Right forelimb (tissue), 1 donor: ENCODE measurements at regions not wholly inside any gene's neighbourhood (a gene's known extent, or its start where the extent isn't known, plus 50 kb on each side); places are given as distances from the start of the nearest gene placed in this dataset.

ENCODE experiments used
- DNase-seq: peaks from one replicate; pipeline ENCODE4 v3.0.0-alpha.2; 2018

DNA sequence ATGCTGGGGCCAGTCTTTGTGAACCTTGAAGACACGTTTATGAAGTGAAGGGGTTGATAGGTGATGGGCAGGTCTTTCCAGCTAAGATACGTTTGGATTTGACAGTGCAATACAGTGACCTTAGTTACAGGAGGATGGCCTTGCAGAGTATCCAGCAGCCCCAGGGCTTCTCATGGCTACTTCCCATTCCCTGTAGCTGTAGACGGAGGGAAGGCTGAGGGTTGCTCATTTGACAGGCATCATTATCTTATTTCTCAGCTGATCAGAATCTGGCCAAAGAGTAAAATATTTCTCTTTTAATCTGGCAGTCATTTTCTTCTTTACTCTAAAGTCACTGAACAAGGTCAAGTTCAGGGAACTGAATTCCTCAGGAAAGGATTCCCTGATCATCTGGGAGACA is 85.1 kb upstream of the RMDN2 start:
- no peak for DNase-seq

DNA sequence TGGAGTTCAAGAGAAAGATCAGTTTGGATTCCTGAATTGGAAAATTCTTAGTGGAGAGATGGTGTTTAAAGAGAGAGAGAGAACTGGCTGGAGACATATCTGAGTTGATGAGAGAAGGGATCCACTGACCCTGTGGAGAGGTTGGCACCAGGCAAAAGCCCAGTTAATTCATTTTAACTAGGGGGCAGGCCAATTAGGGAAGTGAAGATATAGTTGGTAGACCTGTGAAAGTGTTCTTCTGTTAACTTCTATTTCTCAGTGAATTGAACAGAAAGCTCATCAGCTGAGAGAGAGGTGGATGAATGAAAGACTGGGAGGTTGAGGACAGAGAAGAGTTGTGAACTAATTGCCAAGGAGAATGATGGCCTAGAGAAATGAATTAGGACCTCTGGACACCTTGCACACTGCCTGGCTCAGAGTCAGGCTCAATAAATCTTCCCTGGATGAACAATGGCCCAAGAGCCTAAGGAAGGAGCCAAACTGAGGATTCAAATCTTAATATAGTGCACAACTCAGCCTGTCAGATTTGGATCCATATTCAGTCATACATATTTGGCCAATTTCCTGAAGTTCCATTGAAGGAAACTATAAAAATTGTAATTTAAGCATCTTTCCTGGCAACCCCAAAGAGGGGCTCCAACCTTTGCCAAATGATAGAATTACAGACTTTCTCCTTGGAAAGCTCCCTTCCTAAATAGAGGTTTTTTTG is 82.2 kb upstream of the RMDN2 start:
- no peak for DNase-seq

DNA sequence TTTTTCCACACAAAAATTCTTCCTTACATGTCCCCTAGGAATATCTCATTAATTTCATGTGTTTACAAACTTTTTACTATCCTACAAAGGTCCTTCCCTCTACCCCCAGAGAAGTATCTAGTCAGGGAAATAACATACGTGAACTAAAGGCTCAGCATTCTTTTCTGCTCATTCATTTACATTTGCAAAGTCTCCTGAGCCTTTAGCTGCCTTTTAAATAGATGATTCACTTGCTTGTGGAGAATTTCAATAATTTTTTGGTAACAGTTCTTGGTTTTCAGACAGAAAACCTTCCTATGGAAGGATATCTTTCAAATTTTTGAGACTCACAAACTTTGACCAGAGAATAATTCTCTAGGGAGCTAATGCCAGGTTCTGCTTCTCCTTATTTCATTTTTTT is 81.5 kb upstream of the RMDN2 start:
- DNase-seq = no peak

DNA sequence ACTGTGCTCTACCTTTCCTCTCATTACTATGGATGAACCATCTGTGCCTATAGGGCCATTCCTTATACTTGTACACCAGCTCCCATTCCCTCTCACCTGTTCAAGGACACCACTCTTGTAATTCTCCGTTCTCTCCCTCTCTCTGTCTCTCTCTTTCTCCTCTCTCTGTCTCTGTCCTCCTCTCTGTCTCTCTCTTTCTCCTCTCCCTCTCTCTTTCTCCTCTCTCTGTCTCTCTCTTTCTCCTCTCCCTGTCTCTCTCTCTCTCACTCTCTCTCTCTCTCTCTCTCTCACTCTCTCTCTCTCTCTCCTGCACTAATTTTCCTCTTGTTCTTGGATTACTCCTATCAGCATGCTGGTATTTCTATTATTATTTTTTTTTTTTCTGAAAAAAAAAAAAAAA is 78.9 kb upstream of the RMDN2 start:
- DNase-seq = no peak

DNA sequence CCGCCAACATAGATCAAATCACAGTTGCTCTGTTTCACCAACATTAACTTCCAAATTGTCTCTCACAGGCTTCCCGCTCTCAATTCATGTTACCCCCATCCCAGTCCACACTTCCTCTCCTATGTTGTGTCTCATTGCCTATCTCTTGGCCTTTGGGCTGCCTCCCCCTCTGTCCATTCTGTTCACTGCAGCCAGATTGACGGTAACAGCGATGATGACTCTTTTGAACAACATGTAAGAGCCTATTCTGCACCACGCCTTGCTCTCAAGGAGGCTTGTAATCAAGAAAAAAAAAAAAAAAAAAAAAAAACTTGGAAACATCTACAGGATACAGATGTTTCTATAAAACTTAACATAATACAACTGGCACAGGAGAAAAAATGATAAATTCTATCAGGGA is 77.3 kb upstream of the RMDN2 start:
- DNase-seq = no peak

DNA sequence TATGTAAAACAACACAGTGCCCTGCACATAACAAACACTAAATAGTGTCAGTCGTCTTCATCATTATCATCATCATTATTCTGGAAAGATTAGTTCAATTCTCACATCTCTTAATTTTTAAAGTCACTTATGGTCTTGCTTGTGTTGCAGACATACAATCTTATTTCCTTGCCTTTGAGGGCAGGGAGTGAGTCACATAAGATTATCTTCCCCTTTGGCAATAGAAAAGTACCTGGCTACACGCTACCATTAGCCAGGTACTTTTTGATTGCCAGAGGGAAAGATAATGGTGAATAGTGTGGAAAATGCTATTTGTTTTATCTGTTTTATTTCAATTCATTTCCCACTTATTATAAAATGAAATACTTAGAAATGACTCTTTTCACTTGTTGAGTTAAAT is 76.6 kb upstream of the RMDN2 start:
- no peak for DNase-seq

DNA sequence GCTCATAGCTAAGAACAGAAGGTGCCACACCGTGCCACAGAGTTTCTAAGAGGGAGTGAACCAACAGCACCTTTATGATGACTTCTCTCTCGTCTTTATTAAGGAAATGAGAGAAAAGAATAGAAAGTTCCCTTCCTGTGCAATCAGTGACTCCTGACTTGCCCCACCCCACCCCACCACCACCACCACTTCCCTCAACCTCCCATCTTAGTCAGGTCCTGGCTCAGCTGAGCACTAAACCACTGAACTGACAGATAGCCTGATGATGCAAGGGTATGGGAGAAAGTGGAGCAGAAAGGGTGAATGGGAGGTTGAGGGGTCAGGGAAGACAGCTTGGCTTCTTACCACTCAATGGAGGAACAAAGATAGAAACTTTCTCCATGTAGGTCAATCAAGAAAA is 75.2 kb upstream of the RMDN2 start:
- DNase-seq = no peak

DNA sequence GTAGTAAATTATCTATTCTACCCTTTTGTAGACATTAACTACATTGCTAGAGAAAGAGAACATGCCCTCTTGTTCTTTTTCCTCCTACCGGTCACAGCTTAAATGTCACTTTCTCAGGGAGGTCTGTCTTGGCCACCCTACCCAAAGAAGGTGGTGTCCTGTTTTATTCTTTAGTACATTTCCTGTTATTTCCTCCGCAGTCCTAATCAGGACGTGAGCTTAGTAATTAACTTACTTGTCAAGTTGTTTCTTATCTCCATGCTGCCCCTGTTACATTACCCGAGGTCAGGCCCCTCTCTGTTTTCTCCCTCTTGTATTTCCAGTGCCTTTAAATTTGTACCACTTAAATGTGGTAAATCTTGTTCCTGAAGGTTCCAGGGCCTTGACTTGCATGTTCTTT is 73.7 kb upstream of the RMDN2 start:
- no peak for DNase-seq

DNA sequence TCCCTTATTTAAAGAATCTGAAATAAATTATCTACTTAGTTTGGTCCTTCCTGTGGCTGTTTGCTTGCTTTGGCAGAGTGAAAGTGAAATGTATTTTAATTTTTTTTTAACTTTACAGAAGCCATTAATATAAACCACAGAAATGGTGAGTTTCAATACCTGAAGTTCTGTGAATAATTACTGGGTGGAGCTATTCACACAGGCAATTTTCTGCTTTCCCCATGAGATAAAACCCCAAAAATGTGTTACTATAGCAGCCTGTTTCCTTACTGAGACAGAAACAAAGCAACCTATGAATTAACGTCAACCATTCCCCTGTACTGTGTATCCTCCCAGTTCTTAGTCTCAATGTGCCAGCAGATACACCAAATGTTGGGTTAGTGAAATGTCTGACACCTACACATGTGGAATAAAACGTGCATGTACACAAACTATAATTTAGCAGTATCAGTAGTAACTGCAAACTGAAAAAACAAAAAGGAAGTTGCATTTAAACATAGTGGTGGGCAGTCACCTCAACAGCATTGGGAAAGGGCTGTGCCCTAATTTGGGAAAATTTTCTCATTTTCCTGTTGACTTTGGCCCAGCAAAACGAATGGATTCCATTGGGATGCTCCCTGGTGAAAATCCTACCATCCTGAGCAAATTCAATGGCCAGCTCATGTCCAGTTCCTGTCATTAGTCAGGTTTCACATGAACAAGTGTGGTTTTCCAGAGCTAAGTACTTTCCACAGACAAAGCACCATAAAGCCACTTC is 73.1 kb upstream of the RMDN2 start:
- no peak for DNase-seq

DNA sequence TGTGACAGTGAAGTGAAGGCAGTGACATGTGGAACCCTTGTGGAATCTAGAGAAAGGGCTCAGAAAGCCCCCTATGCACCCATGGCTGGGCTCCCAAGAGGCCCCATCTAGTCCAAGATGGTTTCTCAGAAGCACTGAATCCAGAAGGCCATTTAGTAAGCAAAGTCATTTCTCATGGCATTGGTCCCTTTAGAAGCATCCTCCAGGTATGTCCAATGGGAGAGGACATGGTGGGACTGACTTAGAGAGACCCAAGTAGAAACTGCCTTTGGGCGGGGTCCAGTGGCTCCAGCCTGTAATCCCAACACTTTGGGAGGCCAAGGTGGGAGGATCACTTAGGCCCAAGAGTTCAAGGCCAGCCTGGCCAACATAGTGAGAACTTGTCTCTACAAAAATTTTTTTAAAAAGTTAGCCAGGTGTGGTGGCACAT is 72.5 kb upstream of the RMDN2 start:
- no peak for DNase-seq

DNA sequence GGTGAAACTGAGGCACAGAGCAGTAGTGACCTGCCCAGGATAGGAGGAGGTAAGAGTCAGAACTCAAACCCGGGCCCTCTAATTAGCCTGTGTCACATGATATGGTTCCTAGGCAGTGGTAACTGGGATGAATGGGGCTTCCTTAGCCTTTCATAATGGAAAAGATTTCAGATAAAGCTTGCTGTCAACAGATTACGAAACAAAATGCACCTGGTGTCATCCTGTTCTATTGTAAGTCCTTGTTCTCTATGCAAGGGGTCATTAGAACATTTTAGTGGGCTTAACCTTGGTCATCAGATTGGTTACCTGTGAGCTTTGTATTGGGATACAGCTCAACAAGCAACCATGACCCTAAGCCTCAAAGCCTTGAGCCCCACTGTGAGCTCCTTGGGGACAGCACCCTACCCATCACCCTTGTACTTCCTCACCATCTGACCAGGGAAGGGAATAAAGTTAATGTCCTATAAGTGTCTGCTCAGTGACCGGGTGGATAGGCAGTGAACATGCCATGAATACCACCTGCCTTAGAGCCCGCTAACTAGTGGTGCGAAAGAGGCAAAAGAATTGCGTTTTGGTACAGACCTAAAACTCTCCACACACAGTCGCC is 70.3 kb upstream of the RMDN2 start:
- no peak for DNase-seq

DNA sequence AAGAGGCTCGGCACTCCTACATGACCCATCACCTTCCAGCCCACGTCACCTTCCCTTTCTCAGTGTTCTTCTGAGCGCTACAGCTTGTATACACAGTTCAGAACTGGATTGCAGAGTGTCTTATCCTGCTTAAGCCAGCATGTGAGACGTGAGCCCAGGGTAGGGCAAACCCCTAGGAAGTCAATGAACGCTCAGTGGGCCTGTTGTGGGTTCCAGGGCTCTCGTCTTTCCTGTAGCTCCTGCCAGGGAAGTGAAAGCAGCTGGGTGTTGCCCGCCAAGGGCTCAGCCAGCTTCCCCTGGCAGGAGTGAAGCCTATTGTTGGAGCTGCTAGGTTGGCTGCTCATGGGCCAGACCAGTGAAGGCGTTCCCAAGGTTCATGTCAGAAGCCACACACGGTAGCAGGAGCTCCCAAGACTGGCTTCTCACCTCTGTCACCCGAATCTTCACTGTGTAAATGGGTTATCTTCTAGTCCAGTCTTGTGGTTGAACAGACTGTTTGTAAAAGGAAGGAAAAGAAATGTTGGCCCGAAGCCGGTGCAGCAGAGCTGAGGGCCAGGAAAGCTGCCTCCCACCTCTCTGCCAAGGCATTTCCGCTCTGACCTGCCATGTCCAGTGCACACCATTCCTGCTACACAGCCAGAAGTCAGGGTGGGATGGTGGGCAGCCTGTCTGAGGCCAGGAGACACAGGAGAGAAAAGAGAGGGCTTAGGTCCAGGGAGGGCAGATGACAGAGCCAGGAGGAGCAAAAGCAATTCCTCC is 69.6 kb upstream of the RMDN2 start:
- DNase-seq = no peak

DNA sequence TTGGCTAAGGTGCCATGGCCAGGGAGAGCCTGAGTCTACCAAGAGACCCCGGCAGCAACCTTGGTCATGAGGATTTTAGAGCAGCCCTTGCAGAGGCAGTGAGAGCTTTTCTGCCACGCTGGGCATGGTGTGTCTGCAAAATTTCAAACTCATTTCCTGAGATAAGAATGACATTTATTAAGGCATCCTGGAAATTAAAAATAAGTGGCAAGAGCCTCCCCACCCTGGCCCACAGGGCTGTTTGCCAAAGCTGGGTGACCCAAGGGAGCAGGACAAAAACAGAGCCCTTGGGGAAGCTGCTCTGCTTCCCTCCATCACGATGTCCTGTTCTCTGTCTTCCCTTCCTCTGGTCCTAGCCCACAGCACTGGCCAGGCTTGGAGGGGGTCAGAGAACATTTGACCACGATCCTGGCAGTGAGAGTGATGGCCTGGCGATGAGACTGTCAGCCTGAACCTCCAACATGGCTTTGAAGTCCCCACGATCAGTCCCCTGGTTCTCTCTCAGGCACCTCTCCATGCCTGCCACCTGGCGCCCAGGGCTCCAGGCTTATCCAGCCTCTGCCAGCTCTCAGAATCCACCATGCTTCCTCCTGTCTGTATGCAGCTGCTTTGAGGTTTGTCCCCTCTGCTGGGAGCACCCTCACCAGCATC is 68.9 kb upstream of the RMDN2 start:
- no peak for DNase-seq

DNA sequence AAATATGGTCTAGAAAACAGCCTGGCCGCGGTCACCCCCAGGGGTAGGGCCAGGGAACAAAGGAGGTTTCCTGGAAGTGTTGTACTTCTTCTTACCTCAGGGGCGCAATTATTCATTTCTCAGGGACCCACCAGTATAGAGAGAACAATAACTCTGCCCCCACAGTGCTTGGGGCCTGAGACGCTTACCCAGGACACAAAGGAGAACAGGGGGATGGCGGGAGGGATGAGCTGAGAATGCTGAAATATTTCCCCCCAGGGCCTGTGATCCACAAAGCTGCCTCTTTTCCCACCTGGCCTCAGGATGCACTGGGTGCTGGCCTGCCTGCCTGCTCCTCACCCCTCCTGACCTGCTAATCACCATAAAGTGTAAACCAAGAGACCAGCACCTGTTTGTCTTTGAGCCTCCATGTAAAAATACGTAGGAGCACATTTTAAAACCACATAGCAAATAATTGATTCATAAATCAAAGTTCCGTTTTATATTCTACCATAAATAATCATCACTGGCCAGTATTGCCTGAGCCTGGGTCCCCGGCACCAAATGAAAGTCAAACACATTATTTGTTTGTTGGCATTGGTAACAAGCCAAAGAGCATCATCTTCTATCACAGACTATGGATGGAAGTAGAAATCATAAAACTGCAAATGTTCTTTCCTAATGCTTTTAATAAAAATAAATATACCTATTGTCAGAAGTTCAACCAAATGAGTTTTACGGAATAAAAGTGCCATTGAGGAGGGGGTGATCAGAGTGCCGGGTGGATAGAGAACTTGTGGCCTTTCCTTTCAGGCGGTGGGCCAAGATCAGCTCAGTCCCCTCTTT is 67.3 kb upstream of the RMDN2 start:
- DNase-seq = no peak

DNA sequence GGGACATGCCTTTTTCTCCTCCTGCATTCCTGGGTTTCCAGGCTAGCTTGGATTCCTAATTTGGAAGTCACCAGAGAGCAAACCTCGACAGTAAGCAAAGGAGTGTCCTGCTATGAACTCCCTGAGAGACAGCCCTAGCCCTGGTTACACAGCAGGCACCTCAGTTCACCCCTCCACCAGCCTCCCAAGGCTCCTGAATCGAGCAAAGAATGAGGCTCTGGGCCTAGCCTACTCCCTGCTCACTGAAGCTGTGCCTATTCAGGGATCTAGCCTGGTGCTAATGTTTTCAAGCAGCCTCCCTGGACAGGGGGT is 66.7 kb upstream of the RMDN2 start:
- DNase-seq = no peak

DNA sequence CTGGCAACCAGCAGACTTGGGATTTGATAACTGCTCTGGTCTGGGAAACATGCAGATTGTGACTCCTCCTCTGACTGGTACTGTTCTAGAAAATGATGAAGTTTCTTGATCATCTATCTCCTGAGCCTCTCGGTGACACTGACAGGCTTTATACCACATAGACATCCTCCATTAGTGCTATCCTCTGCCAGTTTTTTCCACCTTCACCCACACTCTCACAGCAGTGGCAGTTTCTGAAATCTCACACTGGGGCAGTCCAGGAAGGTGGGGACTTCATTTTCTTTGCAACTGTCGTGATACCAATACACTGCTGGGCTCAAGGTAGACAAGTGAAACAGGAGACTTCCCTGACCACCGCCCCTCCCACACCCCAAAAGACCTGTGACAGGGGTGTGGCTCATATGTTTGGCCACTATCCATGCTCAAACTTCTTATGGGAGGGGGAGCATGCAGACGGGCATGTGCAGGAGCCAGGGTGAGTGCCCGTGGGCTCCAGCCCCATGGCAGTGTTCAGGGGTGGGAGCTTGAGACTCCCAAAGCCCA is 66.3 kb upstream of the RMDN2 start:
- DNase-seq = no peak

DNA sequence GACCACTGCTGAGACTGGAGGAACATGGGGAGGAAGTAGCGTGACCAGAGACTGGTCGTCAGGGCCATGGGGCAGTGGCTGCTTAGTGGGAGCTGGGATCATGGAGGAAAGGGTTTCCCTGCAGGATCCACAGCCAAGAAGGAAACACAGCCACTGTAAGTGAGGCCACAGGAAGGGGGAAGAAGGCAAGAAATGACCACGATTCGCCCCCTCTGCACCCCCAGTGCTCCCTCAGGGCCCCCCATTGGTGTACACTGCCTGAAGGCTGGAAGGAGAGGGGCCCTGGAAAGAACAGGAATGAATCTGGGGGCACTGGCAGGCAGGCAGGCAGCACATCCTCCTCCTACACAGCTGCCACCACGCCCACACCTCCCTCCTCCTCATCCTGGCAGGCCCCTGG is 62.5 kb upstream of the RMDN2 start:
- DNase-seq = no peak

DNA sequence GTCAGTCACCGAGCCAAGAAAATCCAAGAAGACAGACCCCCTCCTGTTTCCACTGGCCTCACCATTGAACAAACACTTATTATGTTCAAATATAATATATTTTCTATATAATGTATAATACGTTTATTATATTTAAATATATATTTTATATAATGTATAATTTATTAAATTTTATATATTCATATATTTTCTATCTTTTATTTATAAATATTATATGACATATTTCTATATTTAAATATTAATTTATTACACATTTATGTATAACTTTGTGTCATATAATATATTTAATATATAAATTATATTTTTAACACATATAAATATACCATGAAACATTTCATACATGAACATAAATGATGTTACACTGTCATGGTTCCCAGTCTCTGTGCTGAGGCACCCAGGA is 60.9 kb upstream of the RMDN2 start:
- DNase-seq = no peak

DNA sequence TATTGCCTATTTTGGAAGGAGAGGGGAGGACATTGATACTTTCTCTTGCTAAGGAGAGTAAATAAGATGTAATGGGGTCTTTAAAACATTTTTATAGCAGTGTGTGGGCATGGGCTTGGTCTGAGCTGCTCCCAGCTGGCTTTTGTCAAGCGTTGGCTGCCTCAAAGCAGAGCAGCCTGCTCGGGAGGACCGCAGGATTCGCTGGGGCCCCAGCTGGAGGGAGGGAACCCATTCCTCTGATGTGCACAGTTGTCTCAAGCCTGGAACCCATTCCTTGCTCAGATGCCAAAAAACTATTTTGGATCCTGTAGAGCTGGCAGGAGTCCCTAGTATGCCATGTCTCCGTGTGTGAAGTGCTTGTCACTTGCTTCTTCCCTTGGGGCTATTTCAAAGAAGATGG is 59.4 kb upstream of the RMDN2 start:
- no peak for DNase-seq

DNA sequence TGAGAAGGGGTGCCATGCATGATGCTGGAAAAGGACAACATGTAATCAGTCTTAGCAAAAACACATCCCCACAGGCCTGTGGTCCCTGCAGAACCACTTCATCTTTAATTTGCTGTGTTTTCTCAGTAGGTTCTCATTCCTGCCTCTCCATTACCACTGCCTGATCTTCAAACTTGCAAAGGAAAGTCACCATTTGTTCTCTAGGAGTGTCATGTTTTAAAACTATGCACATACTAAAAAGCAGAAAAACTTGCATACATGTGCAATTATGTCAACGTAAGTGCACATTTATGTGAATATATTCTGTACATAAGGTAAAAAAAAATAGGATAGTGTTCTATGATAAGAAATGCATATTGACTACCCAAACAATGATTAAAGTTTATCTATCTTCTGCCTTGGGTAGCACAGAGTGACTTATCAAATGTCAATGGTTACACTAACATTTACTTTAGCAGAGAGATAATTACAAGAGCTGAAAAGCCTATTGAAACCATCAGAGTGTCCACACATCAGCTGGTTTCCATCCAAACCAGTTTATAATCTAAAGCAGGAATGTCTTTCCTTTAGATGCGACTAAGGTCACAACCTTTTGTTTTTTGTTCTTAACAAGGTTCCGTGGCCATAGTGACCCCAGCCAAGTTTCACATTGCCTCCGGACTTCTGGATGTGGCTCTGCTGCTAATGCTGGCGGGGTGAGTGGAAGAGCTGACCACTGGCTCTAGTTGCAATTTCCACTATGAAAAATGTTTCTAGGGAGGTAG is 58.7 kb upstream of the RMDN2 start:
- DNase-seq = no peak

DNA sequence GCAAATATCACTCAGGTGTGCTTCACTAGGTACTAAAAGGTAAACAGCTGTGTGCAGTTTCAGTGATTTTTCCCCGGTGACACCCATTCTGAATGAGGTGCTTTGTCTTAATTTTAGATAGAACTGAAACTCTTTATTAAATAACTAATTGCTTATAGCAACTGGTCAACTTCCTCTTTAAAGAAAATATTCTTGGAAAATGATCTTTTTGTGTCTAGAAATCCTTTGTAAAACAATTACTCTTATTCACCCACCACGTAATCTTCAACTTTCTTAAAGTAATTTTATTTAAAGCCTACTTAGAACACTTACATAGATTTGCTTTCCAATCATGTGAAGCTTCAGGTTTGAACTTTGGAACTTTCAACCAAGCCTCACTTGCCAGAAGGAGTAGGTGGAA is 57.9 kb upstream of the RMDN2 start:
- no peak for DNase-seq
